Rectal smooth muscle tissue (tissue), 1 donor: ENCODE measurements at regions not wholly inside any gene's neighbourhood (a gene's known extent, or its start where the extent isn't known, plus 50 kb on each side); places are given as distances from the start of the nearest gene placed in this dataset.

Experiments used
- H3K27ac ChIP-seq: one replicate; pipeline ENCODE4 v1.7.0; 2013; ENCODE audit warnings: low read depth, low read length, inconsistent platforms
- H3K27me3 ChIP-seq: one replicate; pipeline ENCODE4 v1.7.0; 2013; ENCODE audit warnings: low read length; ENCODE audit not compliant: control insufficient read depth, insufficient read depth
- H3K36me3 ChIP-seq: one replicate; pipeline ENCODE4 v1.7.0; 2013; ENCODE audit warnings: low read length; ENCODE audit not compliant: control insufficient read depth, insufficient read depth
- H3K4me1 ChIP-seq: one replicate; pipeline ENCODE4 v1.7.0; 2013; ENCODE audit warnings: low read length; ENCODE audit not compliant: control insufficient read depth, insufficient read depth
- H3K4me3 ChIP-seq: one replicate; pipeline ENCODE4 v1.7.0; 2013; ENCODE audit warnings: low read length
- H3K9ac ChIP-seq: one replicate; pipeline ENCODE4 v1.7.0; 2013; ENCODE audit warnings: low read length

DNA sequence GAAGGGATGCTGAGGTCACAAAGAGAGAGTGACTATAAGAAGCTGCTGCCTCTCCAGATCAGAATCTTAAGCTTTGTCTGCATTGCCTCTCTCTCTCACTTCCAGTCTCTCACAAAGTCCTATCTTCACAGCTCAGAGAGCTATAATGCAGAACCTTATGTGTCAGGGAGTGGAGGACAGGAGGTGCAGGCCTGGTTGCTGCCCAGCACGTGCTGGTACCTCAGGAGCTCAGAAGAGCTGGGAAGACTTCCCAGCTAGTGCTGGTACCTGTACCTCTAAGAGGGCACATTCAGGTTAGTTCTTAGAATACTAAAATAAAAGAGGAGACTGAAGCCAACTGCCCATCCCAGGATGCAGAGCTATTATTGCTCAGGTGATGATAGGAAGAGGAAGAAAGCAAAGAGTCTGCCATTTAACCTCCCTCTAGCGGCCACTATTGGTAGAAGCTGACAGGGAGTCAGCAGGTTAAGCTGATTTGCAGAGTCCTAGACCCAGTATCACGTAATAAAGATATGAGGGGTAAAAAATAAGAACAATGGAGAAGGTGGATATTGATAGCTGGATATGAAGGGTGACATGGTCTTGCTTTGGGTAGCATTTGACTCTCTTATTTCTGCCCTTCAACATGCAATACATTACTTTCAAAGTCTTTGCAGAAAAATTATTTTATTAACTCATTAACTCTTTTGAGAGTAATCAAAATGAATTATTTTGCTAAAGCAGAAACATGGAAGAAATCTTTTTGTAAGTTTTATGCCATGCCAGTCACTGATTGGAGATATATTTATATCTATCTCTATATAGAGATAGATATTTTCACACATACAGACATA, 138.1 kb upstream of the HMCN1 start:
- Histone ChIP-seq H3K27me3 (no peaks in the 10 kb centered on the region), H3K4me1 (no peaks in the 10 kb centered on the region), H3K9ac (no peak overlapping the region), H3K36me3 (no peaks in the 10 kb centered on the region), H3K27ac (no peak overlapping the region), H3K4me3 (no peak overlapping the region)

DNA sequence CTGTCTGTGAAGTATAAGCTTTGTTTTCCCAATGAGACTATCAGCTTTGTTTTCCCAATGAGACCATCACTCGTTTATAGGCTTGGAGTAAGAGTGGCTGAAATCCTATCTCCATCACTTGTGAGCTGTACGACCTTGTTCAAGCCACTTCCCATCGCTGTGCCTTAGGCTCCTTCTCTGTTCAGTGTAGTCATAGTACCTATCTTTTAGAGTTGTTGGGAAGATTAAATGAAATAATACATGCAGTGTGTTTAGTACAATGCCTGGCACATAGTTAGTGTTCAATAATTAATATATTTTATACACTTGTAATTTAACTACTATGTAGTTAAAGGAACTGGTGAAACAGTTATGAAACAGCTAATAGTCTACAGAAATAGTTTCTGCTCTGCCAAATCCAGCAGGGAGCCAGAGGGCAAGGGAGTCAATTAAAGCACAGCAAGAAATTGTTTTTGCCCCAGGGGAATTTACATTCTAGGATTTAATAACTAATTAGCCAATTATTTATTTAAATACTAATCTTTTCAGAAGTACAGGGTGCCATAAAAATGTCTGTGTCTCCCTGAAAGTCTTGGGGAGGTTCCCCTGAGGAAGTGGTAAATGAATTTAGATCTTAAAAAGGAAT, 139.3 kb upstream of the HMCN1 start:
- H3K4me1 ChIP-seq = no peaks in the 10 kb centered on the region
- no peak overlapping the region for H3K9ac ChIP-seq
- no peak overlapping the region for H3K27ac ChIP-seq
- no peaks in the 10 kb centered on the region for H3K27me3 ChIP-seq
- no peaks in the 10 kb centered on the region for H3K36me3 ChIP-seq
- H3K4me3 ChIP-seq = no peak overlapping the region

DNA sequence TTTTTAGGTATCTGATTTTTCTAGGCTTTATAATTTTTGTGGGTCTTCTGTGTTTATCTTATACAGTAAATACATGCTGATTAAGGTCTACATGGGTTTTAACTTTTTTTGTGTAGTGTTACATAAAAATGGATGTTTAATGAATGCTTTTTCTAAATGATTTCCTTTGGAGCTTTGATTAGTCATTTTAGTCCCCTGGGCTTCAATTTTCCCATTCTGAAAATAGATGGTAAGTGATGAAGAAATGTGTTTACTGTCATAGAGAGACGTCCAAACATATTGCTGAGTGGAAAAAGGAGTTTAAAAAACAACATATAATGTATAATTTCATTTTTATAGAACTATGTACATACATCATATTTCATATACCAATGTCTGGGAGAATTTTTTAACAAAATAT, 140.9 kb upstream of the HMCN1 start:
- Histone ChIP-seq H3K9ac (no peak overlapping the region), H3K4me3 (no peak overlapping the region), H3K36me3 (no peaks in the 10 kb centered on the region), H3K4me1 (no peaks in the 10 kb centered on the region), H3K27ac (no peak overlapping the region), H3K27me3 (no peaks in the 10 kb centered on the region)

- Histone ChIP-seq H3K27ac (no peak overlapping the region), H3K4me3 (no peak overlapping the region), H3K4me1 (no peaks in the 10 kb centered on the region), H3K36me3 (no peaks in the 10 kb centered on the region), H3K27me3 (no peaks in the 10 kb centered on the region), H3K9ac (no peak overlapping the region)
Measured at GRCh38 chr1:185585770-185586169, 148.4 kb upstream of the HMCN1 start.

- no peak overlapping the region for H3K27ac ChIP-seq
- H3K36me3 ChIP-seq = no peaks in the 10 kb centered on the region
- no peak overlapping the region for H3K4me3 ChIP-seq
- H3K4me1 ChIP-seq = no peaks in the 10 kb centered on the region
- no peaks in the 10 kb centered on the region for H3K27me3 ChIP-seq
- no peak overlapping the region for H3K9ac ChIP-seq
Measured at GRCh38 chr1:185581961-185582725, 152.0 kb upstream of the HMCN1 start.

DNA sequence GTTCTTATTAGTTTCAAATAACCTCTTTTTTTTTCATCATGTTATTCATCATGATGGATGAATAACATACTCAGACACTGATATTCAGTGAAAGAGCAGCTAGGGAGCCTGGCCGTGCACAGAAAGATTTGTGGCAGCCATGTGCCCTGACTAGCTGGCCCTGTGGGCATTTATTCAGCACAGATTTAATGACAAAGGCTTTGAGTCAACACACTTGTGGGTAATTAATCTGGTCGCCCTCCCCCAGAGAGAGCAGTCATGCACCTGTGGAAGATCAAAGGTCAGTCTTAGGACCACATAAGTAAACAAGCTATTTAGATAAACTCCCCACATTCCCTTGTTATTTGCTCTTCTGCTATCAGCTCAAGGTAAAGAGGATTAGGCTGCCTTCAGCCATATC, 153.2 kb upstream of the HMCN1 start:
- Histone ChIP-seq H3K4me1 (no peaks in the 10 kb centered on the region), H3K27ac (no peak overlapping the region)

GRCh38 chr1:185578293-185578692, 155.9 kb upstream of the HMCN1 start:
- Histone ChIP-seq H3K27ac (no peak overlapping the region), H3K4me1 (no peaks in the 10 kb centered on the region), H3K4me3 (no peak overlapping the region), H3K27me3 (no peaks in the 10 kb centered on the region), H3K9ac (no peak overlapping the region), H3K36me3 (no peaks in the 10 kb centered on the region)

More for the DNA sequence above, 153.2 kb upstream of the HMCN1 start:
- Histone ChIP-seq H3K9ac (no peak overlapping the region), H3K4me3 (no peak overlapping the region), H3K27me3 (no peaks in the 10 kb centered on the region), H3K36me3 (no peaks in the 10 kb centered on the region)

DNA sequence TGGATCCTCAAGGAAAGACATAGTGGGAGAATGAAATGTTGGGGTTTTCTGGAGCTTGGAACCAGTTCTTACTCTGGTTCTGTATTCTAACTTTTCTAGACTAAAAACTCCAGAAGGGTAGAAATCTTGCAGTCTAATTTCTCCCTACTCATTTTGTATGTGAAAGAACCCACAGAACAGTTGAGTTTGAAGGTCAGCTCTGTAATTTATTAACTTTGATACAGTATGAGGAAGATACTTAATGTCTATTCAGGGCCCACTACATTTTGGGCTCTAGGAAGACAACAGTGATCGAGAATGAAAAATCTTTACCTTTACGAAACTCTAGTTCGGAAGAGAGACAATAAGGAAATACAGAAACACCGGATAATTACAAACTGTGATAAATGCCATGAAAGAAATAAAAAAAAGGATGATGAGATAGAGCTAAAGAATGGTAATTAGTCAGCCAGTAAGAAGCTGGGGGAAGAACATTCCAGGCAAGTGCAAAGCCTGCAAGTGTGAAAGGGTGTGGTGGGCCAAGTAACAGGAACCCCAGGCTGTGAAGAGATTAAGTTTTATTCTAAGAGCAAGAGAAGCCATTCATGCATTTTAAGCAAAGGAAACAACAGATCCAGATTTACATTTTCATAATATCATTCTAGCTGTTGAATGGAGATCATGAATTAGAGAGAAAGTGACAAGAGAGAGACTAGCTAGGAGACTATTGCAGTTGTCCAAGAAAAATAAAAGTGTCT, 159.9 kb upstream of the HMCN1 start:
- no peak overlapping the region for H3K27ac ChIP-seq
- H3K4me3 ChIP-seq = no peak overlapping the region
- H3K27me3 ChIP-seq = no peaks in the 10 kb centered on the region
- H3K4me1 ChIP-seq = no peaks in the 10 kb centered on the region
- H3K9ac ChIP-seq = no peak overlapping the region
- H3K36me3 ChIP-seq = no peaks in the 10 kb centered on the region

- H3K4me1 ChIP-seq = no peaks in the 10 kb centered on the region
- H3K9ac ChIP-seq = no peak overlapping the region
- H3K27ac ChIP-seq = no peak overlapping the region
- no peak overlapping the region for H3K4me3 ChIP-seq
- H3K27me3 ChIP-seq = no peaks in the 10 kb centered on the region
- no peaks in the 10 kb centered on the region for H3K36me3 ChIP-seq
Measured at GRCh38 chr1:185573677-185574076, 160.5 kb upstream of the HMCN1 start.

DNA sequence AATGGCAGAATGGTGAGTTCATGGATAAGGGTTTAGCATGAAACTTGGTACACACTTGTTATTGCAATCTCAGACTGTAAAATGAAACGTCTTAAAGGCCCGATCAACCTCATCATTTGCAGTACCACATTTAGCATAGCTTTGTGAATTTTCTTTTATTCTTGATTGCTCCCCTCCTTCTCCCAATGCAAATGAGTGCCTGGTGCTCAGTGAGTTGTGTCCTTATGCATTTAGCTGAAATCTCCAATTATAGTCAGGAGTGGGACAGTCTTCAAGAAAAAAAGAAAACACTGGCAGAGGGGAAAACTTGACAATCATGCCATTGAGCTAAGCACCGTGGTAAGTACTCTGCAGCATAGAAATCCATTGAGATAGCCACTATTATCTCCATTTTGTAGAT, 161.0 kb upstream of the HMCN1 start:
- Histone ChIP-seq H3K4me3 (no peak overlapping the region), H3K27ac (no peak overlapping the region), H3K27me3 (no peaks in the 10 kb centered on the region), H3K9ac (no peak overlapping the region), H3K4me1 (no peaks in the 10 kb centered on the region), H3K36me3 (no peaks in the 10 kb centered on the region)

GRCh38 chr1:185570962-185571361, 163.2 kb upstream of the HMCN1 start:
- Histone ChIP-seq H3K4me3 (no peak overlapping the region), H3K4me1 (no peaks in the 10 kb centered on the region), H3K27ac (no peak overlapping the region), H3K9ac (no peak overlapping the region), H3K36me3 (no peaks in the 10 kb centered on the region), H3K27me3 (no peaks in the 10 kb centered on the region)
